ENCODE measurements at regions not wholly inside any gene's neighbourhood (a gene's known extent, or its start where the extent isn't known, plus 50 kb on each side); places are given as distances from the start of the nearest gene placed in this dataset.
"Not testable (repeated sequence)": the region's sequence is repeated elsewhere in the genome, so short reads cannot be mapped to it uniquely, and the experiment has no call there.

GRCh38 chr1:102821707-102822106, 286.6 kb downstream of the COL11A1 start:
- 88 to 91% methylated on average over 1 of the region's 1 CpG for WGBS, 2 donors
- no peak for TF ChIP-seq POLR2A (IDR thresholded peaks at IDR 0.05)
- no peak for TF ChIP-seq CTCF (IDR thresholded peaks at IDR 0.05)
- intact Hi-C loops (cut with DNase I; ENCODE audit: low total_unique reads): no loop called here
- H3K4me3 ChIP-seq (ENCODE audit: low read depth, poor library complexity, severe bottlenecking): no peak overlapping the region
- DNase-seq (ENCODE audit: low spot score in 2 of 2): no peak

- intact Hi-C loops (cut with DNase I; ENCODE audit: low total_unique reads): no loop called here
- 48 to 52% methylated on average over 3 of the region's 3 CpGs for WGBS, 2 donors
- no peak for TF ChIP-seq POLR2A (IDR thresholded peaks at IDR 0.05)
- TF ChIP-seq CTCF (IDR thresholded peaks at IDR 0.05): no peak
- no peak overlapping the region for H3K4me3 ChIP-seq (ENCODE audit: low read depth, poor library complexity, severe bottlenecking)
- DNase-seq (ENCODE audit: low spot score in 2 of 2): no peak
These were observed 307.9 kb downstream of the COL11A1 start for GRCh38 chr1:102800406-102800805.

DNA sequence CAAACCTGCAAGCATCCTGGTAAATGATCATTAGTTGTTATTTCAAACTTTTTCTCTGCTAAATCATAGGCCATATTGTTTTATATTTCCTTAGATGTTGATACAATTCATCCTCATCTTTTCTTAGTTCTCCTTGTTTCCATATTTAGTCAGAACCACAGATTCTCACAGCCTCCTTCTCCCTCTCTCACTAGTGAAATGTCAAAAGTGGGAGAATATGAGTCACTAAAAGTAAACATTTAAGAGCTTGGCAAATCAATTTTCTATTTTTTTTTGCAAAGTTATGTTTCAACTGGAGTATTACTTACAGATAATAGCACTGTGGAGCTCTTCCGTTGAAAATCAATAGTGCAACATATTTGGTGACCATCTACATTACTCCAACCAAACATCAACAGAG, 308.8 kb downstream of the COL11A1 start:
- WGBS, 2 donors: 80 to 85% methylated on average over 1 of the region's 1 CpG
- no peak for DNase-seq (ENCODE audit: low spot score in 2 of 2)
- no peak overlapping the region for H3K4me3 ChIP-seq (ENCODE audit: low read depth, poor library complexity, severe bottlenecking)
- TF ChIP-seq CTCF (IDR thresholded peaks at IDR 0.05) (no peak), POLR2A (IDR thresholded peaks at IDR 0.05) (no peak)
- intact Hi-C loops (cut with DNase I; ENCODE audit: low total_unique reads): no loop called here

GRCh38 chr1:102798718-102799117, 309.6 kb downstream of the COL11A1 start:
- intact Hi-C loops (cut with DNase I; ENCODE audit: low total_unique reads): no loop called here
- no peak overlapping the region for H3K4me3 ChIP-seq (ENCODE audit: low read depth, poor library complexity, severe bottlenecking)
- DNase-seq (ENCODE audit: low spot score in 2 of 2): no peak
- TF ChIP-seq CTCF (IDR thresholded peaks at IDR 0.05) (no peak), POLR2A (IDR thresholded peaks at IDR 0.05) (no peak)

GRCh38 chr1:102796429-102796828, 311.9 kb downstream of the COL11A1 start:
- DNase-seq (ENCODE audit: low spot score in 2 of 2): no peak
- TF ChIP-seq CTCF (IDR thresholded peaks at IDR 0.05) (no peak), POLR2A (IDR thresholded peaks at IDR 0.05) (no peak)
- intact Hi-C loops (cut with DNase I; ENCODE audit: low total_unique reads): no loop called here
- no peak overlapping the region for H3K4me3 ChIP-seq (ENCODE audit: low read depth, poor library complexity, severe bottlenecking)

GRCh38 chr1:102790997-102791396, 317.3 kb downstream of the COL11A1 start:
- intact Hi-C loops (cut with DNase I; ENCODE audit: low total_unique reads): no loop called here
- TF ChIP-seq POLR2A (IDR thresholded peaks at IDR 0.05): no peak
- TF ChIP-seq CTCF (IDR thresholded peaks at IDR 0.05): no peak
- DNase-seq (ENCODE audit: low spot score in 2 of 2): no peak
- no peak overlapping the region for H3K4me3 ChIP-seq (ENCODE audit: low read depth, poor library complexity, severe bottlenecking)

GRCh38 chr1:102789951-102790350, 318.4 kb downstream of the COL11A1 start:
- DNase-seq (ENCODE audit: low spot score in 2 of 2); intact Hi-C loops (cut with DNase I; ENCODE audit: low total_unique reads); H3K4me3 ChIP-seq (ENCODE audit: low read depth, poor library complexity, severe bottlenecking): not testable (repeated sequence)
- 56 to 70% methylated on average over 2 of the region's 2 CpGs for WGBS, 2 donors
